OCI-M1 (cell line): ENCODE measurements at regions not wholly inside any gene's neighbourhood (a gene's known extent, or its start where the extent isn't known, plus 50 kb on each side); places are given as distances from the start of the nearest gene placed in this dataset.
"Not testable (repeated sequence)": the region's sequence is repeated elsewhere in the genome, so short reads cannot be mapped to it uniquely, and the experiment has no call there.

Experiments used
- DNase-seq: peaks from one replicate; lab custom pipeline; 2025; lab: John Stamatoyannopoulos, UW

DNA sequence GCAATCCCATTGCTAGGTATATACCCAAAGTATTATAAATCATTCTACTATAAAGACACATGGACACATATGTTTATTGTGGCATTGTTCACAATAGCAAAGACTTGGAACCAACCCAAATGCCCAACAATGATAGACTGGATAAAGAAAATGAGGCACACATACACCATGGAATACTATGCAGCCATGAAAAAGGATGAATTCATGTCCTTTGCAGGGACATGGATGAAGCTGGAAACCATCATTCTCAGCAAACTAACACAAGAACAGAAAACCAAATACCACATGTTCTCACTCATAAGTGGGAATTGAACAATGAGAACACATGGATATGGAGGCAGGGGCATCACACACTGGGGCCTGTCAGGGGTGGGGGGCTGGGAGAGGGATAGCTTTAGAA, 249.4 kb downstream of the UBE3D start:
- DNase-seq, result not testable (repeated sequence)

DNA sequence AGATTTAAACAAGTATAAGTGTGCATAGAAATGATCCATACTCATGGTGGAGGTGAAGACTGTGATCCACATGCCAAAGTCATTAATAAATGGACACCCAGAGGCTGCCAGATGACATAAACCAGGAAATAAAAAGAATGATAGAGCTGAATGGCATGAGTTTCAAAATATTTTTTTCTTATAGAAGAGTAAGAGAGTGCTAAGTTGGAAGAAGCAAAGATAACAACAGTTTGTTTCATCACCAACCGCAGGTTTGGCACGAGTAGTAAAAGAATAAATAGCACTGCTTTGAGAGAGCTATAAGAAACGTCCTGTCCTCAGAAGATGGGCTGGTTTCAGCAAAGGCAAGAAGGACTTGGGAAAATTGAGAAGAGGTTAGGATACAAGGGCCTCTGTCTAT, 246.9 kb downstream of the UBE3D start:
- peak; percentile 6 for DNase-seq

DNA sequence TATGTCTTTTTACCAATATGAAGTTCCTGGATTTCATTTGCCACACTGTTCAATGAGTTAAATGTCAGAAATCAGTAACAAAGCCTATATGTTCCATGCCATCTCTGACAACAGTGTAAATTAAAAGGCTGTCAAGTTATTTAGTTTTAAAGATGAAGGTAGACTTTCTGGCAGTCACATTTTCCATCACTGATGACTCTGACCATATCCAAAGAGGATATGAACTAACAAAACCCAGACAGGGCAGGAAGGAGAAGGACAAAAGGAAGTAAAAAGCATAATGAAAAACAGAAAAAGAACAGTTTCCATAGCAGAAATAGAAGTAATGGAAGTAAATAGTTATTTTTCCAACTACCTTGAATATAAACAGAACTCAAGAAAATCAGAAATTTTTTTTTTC, 242.3 kb downstream of the UBE3D start:
- DNase-seq, result no peak

DNA sequence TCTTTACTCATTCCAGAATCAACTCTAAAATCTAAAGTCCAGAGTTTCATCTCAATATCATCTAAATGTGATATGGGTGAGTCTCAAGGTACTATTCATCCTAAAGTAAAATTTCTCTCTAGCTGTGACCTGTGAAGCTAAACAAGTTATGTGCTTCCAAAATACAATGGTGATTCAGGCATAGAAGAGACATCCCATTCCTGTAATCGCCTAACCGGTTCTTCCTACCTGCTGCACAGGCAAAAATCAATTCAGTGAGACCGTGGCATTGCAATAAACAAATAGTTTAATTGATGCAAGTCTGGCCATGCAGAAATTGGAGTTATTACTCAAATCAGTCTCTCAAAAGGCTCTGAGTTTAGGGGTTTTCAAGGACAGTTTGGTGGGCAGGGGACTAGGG, 232.8 kb downstream of the UBE3D start:
- DNase-seq, result no peak

DNA sequence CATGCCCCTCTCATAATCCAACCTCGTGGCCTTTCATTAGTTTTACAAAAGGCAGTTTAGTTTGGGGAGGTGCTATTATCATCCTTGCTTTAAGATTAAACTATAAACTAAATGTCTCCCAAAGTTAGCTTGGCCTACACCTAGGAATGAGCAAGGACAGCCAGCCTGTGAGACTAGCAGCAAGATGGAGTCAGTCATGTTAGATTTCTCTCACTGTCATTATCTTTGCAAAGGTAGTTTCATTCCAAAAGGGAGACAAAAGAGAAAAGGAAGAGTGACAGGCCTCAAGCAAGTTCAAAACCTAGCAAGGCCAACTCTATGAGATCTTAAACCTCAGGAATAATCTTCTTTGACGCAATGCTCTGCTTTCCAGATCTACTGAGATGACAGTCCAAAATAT, 232.2 kb downstream of the UBE3D start:
- no peak for DNase-seq

DNA sequence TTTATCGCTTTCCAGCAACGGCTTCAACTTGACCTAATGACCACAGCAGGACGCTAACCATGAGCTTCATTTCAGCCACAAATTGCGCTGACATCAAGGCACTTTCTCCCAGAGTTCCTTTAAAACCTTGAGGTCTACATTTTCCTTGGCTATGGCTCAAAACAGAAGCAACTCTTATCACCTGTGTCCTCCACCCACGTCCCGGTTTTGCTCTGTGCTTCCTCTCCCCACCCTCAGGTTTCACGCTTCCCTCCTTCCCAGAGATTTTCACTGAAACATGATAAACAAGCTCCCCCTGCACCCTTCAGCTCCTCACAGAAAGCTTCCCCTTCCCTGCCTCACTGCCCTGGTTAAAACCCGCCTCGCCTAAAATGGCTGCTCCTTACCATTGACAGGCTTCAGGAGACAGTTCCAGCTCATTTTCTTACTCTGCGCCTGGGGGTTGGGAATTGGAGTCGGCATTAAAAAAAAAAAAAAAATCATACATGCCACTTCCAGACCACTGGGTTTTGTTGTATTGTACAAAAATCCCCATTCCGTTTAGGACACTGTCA, 229.5 kb downstream of the UBE3D start:
- DNase-seq, result no peak

DNA sequence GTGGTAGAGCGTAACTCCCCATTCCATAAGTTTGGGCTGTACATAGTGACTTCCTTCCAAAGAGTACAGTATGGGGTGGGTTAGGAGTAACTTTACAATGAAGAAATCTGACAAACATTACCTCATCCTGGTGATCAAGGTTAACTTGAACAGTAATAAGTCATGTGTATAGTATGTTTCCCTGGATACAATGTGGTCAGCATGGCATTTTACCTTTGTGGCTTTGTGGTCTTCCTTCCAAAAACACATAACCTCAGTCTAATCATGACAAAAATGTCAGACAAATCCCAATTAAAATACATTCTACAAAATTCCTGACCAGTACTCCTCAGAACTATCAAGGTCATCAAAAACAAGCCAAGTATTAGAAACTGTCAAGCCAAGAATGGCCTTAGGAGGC, 225.1 kb downstream of the UBE3D start:
- DNase-seq, result no peak

DNA sequence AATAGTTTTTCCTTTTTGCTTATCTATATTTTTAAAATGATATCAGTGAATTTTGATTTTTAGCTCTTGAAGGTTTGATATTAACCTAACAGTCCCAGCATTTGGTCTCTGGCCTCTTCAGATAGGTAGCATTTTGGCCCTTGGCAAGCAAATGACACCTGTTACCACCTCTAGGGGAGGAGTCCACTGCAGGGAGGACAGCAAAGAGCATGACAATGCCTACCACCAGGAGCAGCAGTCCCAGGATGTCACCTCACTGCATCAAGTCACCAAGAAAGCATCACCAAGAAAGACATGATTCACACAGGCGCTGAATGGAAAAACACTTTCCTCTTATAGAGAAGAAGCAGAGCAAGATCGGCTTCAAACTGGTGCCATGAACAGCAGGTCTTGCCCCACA, 224.3 kb downstream of the UBE3D start:
- DNase-seq, result no peak
